RCC 7860 (cell line): ENCODE measurements at regions not wholly inside any gene's neighbourhood (a gene's known extent, or its start where the extent isn't known, plus 50 kb on each side); places are given as distances from the start of the nearest gene placed in this dataset.

Experiments used
- DNase-seq: peaks from one replicate; pipeline ENCODE4 v3.0.0-alpha.2; 2015; ENCODE audit warnings: low spot score
- FAIRE-seq: peaks from 2 replicates; lab custom pipeline; 2012; peaks lifted over from hg19 to GRCh38; lab: Jason Lieb, UNC

DNA sequence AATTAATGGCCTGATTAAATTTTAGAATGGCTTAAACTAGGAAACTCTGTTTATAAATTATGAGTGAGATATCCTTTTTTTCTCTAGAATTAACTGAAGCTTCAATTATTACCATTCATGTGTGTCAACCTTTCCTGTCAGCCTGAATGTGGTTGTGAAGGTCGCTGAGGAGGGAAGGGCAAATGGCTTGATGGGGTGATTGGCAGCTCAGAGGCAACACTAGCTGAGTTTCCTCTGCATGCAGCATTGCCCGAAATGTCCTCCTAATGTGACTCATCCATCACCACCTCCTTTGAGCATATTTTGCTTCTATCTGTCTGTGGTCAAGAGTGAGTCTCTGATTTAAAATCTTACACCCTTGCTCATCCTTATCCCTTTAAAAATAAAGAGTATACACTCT, 281.9 kb downstream of the TENT4A start:
- FAIRE-seq (no peak), DNase-seq (no peak)

DNA sequence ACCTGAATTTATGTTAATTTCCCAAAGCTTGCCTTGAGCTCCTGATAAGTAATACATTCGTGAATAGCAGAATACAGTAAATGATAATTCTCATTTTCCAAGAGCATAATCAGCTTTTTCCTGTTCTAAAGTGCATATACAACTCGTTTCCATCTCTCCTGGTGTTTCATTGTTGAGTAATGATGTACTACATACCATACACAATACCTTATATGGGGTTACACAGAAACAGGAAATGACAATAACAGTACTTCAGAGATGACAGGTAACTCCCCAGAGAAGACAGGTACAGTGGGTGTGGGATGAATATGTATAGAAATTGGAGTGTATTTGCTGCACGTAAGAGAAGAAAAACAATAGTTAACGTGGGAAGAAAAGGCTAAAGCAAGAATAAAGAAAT, 287.1 kb downstream of the TENT4A start:
- FAIRE-seq (no peak), DNase-seq (no peak)

DNA sequence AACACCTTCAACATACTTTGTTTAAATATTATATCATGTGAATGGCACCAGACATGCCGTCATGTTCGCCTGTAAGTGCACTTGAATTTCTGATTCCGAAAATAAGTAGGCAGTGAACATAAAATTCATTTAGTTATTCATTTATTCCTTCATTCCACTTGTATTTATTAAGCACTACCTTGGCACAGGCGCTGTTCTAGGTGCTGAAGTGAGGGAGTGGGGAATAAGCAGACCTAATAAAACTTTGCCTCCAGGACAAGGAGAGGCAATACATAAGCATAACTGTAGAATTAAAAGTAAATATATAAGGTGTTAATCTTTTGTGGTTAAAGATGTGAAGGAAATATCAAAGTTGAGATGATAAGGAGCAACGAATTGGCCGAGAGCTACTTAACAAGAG, 297.4 kb downstream of the TENT4A start:
- FAIRE-seq (no peak), DNase-seq (no peak)

DNA sequence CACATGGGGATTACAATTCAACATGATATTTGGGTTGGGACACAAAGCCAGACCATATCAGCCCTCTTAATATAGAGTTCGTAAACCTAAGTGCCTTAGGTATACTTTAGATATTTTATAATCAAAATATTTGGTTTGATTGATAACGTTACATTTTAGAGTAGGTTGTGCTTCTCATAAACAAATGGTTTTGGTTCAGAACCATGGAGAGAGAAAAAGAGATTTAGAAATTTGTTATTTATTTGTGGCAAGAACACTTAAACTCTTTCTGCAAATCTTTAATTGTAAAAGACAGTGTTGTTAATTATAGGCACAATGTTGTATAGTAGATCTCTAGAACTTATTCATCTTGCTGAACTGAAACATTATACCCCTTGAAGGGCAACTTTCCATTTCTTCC, 298.8 kb downstream of the TENT4A start:
- DNase-seq (no peak), FAIRE-seq (no peak)

DNA sequence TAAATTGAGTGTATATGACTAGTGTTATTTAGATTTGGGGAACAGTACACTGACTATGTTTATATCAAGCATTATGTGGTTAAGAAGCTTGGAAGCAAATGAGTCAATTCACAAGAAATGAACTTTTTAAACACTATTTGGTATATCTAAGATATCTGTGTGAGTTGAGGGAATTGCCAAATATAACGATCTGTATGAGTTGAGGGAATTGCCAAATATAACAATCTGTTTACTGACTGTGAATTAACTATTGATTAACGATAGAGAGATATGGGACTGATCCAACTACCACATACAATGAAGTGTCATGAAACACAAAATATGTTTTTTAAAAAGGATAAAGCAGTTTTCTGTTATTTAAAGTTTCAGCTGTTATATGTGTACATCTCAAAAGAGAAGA, 301.4 kb downstream of the TENT4A start:
- DNase-seq (no peak), FAIRE-seq (no peak)

DNA sequence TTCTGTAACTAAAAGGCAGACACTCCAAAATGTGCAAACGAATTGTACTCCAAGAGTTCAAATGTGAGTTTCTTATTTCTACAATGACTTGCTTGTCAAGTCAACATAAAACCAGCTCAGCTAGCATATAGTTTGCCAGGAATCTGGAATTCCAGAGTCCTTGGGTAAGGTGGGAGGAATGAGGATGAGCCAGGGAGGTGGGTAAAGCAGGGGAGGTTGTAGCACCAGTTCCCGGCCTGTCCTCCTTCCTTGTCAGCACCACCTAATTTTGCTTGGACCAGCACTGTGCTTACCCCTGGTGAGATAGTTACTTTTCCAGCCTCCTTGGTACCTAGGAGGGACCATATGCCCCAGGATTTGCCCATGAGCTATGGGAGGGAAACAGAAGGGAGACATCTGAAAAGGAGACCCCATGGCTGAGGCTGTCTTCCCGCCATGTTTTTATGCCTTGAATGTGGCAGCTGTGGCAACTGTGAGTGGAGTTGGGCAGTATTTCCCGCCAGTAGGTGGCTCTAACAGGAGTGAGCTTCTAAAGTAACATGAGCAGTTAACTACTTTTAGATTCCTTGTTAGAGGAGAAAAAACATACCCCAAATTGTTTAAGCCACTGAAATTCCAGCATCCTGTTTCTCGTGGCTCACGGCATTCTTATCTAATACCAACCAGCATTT, 302.5 kb downstream of the TENT4A start:
- FAIRE-seq: no peak
- DNase-seq: no peak

DNA sequence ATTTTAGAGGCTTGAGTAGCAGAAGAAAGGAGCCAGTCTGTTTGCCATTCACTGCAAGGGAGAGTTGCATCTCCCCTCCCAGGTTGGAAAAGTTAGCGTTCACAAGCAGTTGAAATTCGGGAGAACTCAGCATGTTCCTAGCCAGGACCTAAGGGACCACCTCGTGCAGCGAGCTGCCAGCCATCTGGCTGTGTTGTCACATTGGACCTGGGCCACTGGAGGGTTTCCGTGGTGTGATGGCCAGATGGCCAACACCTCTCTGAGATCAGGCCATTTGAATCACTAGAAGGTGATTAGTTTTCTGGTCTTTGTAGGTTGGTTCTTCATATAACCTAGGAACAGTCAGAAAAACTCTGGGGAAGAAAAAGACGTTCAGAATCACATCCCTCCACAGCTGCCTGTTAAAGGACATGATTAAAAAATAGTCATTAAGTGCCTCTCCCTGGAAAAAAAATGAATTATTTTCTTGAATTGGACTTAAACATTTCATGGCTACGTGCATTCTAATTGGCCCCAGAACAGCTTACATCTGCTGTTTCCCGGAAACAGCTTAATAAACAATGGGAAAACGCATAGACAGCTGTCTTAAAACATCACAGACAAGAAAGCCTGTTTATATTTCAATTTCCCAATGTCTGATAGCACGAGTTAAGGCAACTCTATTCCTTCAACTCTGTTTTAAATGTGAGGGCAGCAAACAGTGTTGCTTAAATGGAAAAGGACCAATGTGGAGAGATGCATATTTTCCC, 303.9 kb downstream of the TENT4A start:
- FAIRE-seq: no peak
- no peak for DNase-seq

DNA sequence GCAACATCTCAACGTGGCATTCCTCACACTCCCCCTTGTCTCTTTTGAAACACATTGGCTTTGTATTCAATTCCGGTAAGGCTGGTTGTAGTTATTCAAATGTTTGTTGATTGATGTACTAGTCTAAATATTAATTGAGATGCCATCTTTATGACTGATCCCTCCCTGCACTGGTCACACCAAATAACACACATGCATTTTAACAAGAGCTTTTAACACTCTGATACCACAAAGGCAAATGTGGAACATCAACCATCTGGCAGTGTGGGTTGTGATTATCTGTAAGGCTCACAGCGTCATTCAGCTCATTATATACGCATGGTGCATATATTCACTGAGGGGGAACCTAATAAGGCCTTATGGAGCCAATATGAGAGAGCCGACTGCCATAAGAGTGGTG, 305.0 kb downstream of the TENT4A start:
- DNase-seq (no peak), FAIRE-seq (no peak)

DNA sequence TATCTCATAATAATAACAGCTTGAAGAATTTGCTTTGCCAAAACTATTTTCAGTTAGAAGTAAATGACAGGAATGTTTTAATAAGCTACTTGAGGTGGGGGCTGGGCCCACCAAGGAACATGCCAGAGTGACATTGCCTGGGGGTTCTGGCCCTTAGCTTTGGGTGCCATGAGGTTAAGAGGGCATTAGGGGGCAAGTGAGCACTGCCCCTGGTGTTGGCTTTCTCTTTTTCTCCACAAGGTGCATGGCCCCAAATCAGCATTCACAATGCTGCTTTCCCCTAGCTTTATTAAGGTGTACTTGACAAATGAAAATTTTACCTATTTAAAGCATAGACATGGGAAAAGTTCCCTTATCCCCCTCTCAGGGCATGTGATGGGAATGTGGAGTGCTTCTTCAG, 305.4 kb downstream of the TENT4A start:
- FAIRE-seq: no peak
- no peak for DNase-seq

DNA sequence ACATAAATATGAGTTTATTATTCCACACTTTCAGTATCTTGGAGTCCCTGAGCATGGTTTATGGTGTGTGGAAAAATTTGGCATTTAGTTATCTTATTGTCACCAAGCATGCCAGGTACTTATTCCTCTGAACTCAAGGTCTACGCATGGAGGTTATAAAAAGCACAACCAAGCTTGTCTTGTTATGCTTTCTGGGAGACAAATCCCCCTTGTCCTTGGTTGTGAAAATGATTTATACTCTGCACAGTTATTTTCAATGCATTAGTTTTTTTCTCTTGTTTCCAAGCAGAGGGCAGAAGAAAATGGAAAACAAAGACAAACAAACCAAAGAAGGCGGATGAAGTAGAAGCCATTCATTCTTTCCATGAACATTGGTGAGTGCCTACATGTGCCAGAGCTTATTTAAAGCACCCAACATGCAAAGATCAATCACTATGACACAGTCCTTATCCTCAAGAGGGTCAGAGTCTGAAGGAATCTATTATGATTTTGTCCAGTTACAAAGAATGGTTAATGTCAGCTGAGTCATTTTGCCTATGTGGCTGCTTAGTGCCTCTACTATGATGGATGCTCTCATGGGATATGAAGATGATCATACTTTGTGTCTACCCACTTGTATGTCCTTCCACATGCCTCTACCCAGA, 323.1 kb downstream of the TENT4A start:
- DNase-seq (no peak), FAIRE-seq (no peak)

DNA sequence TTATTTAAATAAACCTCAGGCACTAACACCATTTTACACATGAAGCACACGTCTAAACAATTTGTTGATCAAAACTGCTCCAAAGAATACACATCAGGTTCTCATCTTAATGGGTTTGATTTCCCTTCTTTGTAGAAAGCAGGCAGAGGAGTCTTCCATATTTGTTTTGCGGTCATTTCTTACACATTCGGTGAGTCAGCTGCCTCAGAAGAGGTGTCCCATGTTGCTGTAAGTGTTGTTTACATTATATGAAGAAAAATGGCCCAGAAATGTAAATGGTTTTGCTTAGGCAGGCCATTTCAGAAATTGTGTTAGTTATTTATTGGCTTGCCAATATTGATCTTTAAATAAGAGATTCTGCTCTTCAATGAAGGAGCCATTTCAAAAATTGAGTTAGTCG, 325.8 kb downstream of the TENT4A start:
- FAIRE-seq: no peak

DNA sequence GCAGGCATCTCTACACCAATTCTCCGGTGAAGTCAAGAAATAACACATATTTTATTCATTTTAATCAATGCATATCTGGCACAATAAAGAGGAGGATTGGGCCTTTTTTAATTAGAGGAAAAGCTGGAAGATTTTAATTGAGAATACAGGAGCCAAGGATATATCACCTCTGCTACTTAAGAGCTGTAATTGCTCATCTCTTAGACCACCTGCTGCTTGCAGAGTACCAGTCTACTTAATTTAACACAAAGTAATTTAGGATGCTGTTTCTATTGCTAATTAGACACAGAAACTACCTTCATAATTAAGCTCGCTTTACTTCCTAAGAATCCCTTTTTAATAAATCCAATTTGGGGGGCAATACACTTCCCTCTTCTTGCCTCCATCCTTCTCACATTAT, 326.9 kb downstream of the TENT4A start:
- DNase-seq: no peak
- no peak for FAIRE-seq

More for the DNA sequence above, 325.8 kb downstream of the TENT4A start:
- DNase-seq: no peak

DNA sequence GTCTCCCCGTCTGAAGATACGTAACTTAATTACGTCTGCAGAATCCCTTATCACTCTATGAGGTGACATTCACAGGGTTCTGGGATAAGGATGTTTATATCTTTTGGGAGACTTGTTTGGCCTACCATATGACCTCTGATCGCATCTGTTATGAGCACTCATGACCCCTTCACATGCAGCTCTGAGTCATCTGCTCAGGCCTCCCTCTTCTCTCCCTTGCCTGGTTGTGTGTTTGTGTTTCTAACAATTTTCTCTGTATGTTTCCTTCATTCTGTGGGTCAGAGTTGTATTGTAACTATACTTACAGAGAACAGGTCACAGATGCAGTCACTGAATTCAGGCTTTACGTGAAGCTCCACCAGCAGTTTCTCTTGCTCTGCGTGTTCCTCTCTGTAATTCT, 330.6 kb downstream of the TENT4A start:
- FAIRE-seq (no peak), DNase-seq (no peak)

DNA sequence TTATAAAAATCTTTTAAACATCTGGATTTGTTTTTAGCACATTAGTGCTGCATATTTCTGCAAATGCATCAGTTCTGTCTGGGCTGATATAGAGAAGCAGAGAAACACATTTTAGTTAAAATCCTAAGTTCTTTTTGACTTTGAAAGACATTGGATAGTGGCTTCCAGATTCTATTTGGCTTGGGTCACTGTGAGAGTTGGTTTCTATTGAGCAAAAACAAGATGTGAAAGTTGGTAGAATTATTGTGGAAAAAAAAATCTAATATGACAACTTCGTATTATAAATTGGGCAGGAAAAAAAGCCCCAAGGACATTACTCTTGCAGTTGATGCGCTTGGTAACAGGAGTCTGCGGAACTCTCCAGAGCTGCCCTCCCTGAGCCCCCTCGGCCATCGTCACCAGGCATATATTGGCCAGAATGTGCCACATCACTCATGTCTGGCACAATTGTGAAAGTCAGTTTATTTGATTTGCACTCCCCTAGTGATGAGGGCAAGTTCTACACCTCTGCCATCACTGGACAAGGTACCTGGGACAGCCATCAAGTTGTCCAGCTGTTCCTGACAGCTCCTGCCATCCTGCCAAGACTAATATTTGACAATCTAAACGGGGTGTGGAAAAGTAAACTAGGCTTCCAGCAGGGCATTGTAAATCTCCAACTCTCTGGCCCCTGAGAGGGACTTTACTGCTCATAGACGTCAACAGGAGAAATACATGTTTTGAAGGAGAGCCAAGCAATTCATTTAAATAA, 334.5 kb downstream of the TENT4A start:
- DNase-seq (no peak), FAIRE-seq (no peak)

DNA sequence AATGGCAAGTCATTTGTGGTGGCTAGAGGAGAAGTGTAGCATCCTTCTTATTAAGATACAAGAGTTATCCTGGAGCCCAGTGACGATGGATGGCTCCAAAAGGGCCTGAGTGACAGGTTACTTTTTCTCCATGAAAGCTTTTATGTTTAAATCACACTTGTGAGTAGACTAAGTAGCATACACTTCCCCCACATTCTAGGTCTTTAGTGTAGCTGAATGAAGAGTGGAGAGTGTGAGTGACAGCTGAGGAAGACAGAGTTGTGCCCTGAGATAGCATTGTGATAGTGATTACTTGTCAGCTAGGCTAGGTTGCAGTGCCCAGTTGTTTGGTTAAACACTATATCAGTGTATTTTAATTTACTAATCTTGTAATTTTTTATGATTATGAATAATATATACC, 337.8 kb downstream of the TENT4A start:
- FAIRE-seq: no peak
- DNase-seq: no peak

DNA sequence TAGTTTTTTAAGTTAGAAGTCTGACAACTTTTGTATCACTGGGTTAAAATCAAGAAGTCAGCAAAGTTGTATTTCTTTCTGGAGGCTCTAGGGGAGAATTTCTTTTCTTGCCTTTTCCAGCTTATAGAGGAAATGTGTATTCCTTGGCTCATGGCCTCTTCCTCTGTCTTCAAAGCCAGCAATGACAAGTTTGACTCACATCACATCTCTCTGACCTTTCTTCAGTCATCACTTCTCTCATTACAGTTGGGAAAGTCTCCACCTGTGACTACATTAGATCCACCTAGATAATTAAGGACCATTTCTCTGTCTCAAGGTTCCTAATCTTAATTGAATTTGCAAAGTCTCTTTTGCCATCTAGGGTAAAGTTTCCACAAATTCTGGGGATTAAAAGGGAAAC, 339.9 kb downstream of the TENT4A start:
- no peak for FAIRE-seq
- no peak for DNase-seq

DNA sequence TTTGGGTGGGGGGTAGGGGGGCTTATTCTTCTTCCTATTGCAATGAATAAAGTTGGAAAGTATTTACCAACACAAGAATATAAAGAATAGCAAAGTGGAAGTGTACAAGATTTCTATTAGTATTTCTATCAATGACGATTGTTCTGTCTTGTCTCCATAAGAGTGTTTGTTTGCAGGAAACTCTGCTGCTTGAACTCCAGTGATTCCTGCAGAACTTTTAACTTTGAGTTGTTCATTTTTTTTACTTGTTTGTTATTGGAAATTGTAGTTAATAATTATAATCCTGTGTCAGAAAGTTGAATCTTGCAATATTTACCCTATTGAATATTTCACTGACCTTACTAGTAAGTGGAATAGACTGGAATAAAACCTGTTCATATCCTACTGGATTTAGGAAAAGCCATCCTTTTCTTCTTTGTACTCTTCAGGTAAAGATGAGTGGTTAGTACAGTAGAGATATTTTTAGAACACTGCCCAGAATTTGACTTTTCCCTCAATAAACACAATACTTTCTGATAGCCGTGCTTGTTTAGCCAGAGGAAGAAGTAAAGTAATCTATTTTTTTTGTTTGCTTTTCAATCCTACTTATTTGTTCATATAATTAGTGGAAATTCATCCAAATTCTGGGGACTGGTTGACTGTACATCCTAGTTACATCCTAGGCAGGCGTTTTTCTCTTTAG, 340.4 kb downstream of the TENT4A start:
- FAIRE-seq (no peak), DNase-seq (no peak)

DNA sequence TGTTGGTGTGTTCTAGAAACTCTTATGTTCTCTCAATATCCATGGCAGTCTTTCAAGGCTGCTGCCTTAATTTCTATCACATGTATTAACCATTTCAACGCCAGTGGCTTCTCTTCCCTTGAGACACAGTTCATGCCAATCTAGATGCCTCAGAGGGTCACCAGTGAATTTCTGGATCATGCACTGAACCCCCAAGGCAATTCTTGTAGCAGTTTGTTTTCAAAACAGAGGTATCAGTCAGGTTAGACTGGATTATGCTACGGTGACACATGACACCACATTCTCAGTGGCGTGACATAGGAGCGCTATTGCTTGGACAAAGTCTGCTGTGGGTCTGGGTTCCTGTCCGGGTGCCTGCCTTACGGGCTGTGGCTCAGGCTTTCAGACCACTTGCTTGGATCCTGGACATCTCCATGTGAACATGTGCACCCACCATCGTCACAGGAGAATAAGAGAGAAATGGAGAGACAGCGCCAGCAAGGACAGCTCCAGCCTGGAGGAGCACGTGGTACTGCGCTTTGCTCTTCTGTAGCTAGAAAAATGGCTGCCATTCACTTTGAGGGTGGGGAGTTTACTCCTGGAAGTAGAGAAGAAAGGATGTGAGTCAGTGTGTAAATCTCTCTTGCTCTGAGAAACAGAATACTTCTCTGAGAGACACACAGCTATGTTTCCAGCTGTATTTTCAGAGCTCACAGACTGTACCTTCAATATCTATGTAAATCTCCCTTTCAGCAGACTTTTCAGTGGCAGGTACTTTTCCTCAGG, 329.3 kb upstream of the ADCY2 start:
- DNase-seq (no peak), FAIRE-seq (no peak)

DNA sequence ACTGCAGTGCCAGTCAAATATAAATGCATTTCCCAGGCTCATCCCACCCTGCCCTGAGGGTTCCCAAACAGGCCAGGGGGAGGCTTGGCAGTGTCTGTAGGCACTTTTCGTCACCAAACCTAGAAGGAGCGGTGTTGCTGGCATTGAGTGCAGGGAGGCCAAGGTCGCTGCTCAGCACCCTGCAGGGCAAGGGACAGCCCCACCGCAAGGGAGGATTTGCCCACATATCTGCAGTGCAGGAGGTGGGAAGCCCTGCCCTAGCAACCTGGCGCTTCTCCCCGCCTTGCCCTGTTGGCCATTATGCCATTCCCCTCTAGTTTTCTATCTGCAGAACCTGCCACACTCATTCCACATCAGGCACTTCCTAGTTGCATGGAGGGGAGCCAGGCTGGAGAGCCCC, 327.8 kb upstream of the ADCY2 start:
- DNase-seq: no peak

DNA sequence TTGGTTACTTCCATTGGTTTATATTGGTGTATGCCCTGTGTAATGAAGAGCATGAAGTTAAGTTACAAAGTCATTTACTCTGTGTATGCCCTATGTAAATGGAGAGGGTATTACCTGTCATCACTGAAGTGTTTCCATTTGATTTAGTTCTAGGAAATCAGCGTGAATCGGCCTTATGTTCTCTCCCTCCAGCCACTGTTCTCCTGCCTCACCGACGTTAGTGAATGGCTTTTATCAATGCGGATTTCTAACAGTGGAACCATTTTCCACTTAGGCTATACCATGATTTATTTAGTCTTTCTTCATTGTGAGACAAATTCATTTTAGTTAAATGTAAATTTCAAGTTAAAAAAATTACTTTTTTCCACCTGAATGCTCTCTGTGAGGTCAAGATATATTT, 327.0 kb upstream of the ADCY2 start:
- DNase-seq (no peak), FAIRE-seq (no peak)

More for the DNA sequence above, 327.8 kb upstream of the ADCY2 start:
- no peak for FAIRE-seq
